ENCODE measurements at regions not wholly inside any gene's neighbourhood (a gene's known extent, or its start where the extent isn't known, plus 50 kb on each side); places are given as distances from the start of the nearest gene placed in this dataset.

DNA sequence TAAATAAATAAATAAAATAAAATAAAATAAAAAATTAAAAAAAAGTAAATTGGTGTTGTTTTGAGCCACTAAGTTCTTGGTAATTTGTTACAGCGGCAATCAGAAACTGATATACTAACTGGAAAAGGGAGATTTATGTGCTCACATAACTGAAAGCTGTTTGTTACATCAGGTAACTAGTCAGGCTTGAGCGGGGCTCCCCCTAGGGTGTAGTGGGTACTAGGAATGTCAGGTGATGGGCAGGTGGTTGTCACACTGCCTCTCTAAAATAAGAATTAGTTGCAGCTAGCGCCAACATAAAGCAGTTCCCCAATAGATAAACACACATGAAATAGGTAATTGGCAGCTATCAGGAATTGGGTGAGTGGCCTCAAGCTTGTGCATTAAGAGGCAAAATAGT is 1336.9 kb downstream of the XPNPEP1 start:
- no peak overlapping the region for H3K9ac ChIP-seq (replicated peaks in 1 of 4; ENCODE audit: extremely low read depth in 1 of 4, low read depth in 3 of 4, low read length in 3 of 4)
- no peak overlapping the region for H3K4me3 ChIP-seq (ENCODE audit: extremely low read depth in 1 of 4, insufficient read depth in 2 of 4, low read depth in 3 of 4, low read length in 4 of 4)
- no peak overlapping the region for H2BK20ac ChIP-seq (ENCODE audit: low read length)
- no peaks in the 10 kb centered on the region for H3K23me2 ChIP-seq (ENCODE audit: low read depth, low read length)
- peaks cover 0 to 1% (median 0%) of the 10 kb centered on the region in 4 experiments; a peak in 1 of 7 replicates for H3K27me3 ChIP-seq (replicated peaks in 1 of 4; ENCODE audit: control insufficient read depth in 3 of 4, extremely low read depth in 1 of 4, insufficient read depth in 3 of 4, low read length in 3 of 4)
- H3K79me1 ChIP-seq (ENCODE audit: low read depth, low read length): no peaks in the 10 kb centered on the region
- no peak overlapping the region for H3K18ac ChIP-seq (ENCODE audit: extremely low read depth, low read length)
- H3K56ac ChIP-seq (replicated peaks; ENCODE audit: insufficient read length, low read depth, low read length): no peak overlapping the region
- H2AK5ac ChIP-seq (ENCODE audit: low read depth, low read length): no peak overlapping the region
- H2AFZ ChIP-seq (ENCODE audit: low read length): no peak overlapping the region
- H3K23ac ChIP-seq (ENCODE audit: insufficient read length): no peak overlapping the region
- no peak overlapping the region for H3K4me2 ChIP-seq (ENCODE audit: insufficient read depth in 1 of 2, low read depth in 2 of 2, low read length in 2 of 2)
- H3K36me3 ChIP-seq (ENCODE audit: control insufficient read depth in 2 of 4, insufficient read depth in 4 of 4, low read length in 3 of 4): no peaks in the 10 kb centered on the region
- no peak overlapping the region for H3K27ac ChIP-seq (ENCODE audit: low read depth, low read length)
- H2BK15ac ChIP-seq (ENCODE audit: low read length): no peak overlapping the region
- no peak for DNase-seq (ENCODE audit: low read depth in 1 of 2, low spot score in 2 of 2)
- H3K9me3 ChIP-seq (ENCODE audit: insufficient read depth in 2 of 2, low read depth in 1 of 2, low read length in 1 of 2): no peaks in the 10 kb centered on the region
- TF ChIP-seq, protein P1, sequence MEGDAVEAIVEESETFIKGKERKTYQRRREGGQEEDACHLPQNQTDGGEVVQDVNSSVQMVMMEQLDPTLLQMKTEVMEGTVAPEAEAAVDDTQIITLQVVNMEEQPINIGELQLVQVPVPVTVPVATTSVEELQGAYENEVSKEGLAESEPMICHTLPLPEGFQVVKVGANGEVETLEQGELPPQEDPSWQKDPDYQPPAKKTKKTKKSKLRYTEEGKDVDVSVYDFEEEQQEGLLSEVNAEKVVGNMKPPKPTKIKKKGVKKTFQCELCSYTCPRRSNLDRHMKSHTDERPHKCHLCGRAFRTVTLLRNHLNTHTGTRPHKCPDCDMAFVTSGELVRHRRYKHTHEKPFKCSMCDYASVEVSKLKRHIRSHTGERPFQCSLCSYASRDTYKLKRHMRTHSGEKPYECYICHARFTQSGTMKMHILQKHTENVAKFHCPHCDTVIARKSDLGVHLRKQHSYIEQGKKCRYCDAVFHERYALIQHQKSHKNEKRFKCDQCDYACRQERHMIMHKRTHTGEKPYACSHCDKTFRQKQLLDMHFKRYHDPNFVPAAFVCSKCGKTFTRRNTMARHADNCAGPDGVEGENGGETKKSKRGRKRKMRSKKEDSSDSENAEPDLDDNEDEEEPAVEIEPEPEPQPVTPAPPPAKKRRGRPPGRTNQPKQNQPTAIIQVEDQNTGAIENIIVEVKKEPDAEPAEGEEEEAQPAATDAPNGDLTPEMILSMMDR (IDR thresholded peaks at IDR 0.05; ENCODE audit: control extremely low read depth in 1 of 3, insufficient read depth in 1 of 3, low read depth in 1 of 3, low read length in 3 of 3): peak; percentile 13 to 37 (median 20); a peak in 2 of 4 replicates
- no peak for TF ChIP-seq RXRA (IDR thresholded peaks at IDR 0.05; ENCODE audit: insufficient read depth, low read depth, low read length)
- no peak for TF ChIP-seq CBX8 (IDR thresholded peaks at IDR 0.05; ENCODE audit: borderline replicate concordance, low read depth, low read length)
- TF ChIP-seq SIRT6 (IDR thresholded peaks at IDR 0.05; ENCODE audit: low read length): no peak
- no peak for TF ChIP-seq SIX5 (IDR thresholded peaks at IDR 0.05; ENCODE audit: low read depth, low read length)
- TF ChIP-seq CTBP2 (IDR thresholded peaks at IDR 0.05; ENCODE audit: borderline replicate concordance, insufficient read depth, insufficient read length, low read length): no peak
- TF ChIP-seq RAD21 (IDR thresholded peaks at IDR 0.05 in 1 of 2, conservative IDR thresholded peaks at IDR 0.05 in 1 of 2; ENCODE audit: low read depth in 2 of 2, low read length in 2 of 2): peak; percentile 25 to 39; a peak in 3 of 4 replicates
- TF ChIP-seq NRF1 (IDR thresholded peaks at IDR 0.05; ENCODE audit: low read depth, low read length): no peak
- no peak for TF ChIP-seq PHF8 (conservative IDR thresholded peaks at IDR 0.05; ENCODE audit: low read depth, low read length)
- no peak for FAIRE-seq
- H4K91ac ChIP-seq (replicated peaks; ENCODE audit: insufficient read length, low read length): no peak overlapping the region
- H4K5ac ChIP-seq (ENCODE audit: insufficient read length, low read depth, low read length): no peak overlapping the region
- H2BK5ac ChIP-seq (ENCODE audit: low read depth, low read length): no peak overlapping the region
- no peaks in the 10 kb centered on the region for H3K79me2 ChIP-seq (ENCODE audit: control insufficient read depth in 1 of 2, insufficient read depth in 2 of 2, low read length in 2 of 2)
- no peak overlapping the region for H2BK12ac ChIP-seq (ENCODE audit: low read depth, low read length)
- WGBS, 2 experiments (ENCODE audit: extremely low coverage in 1 of 2, insufficient coverage in 1 of 2, insufficient read length in 1 of 2, insufficient replicate concordance in 2 of 2, low coverage in 1 of 2, low lambda C conversion rate in 2 of 2, missing lambda C conversion rate in 1 of 2): 80% methylated on average over 3 of the region's 3 CpGs; no CpG with 5 or more reads in 1 of the 2 experiments
- CTCF ChIA-PET (ENCODE audit: partially characterized antibody): interaction anchor here (0.6 to 1.4 kb wide), 4 partner anchors 10 to 382 kb away, joined by 3 to 4 read pairs (median 3); no protein-coding TSS in a partner anchor
- H3K4me1 ChIP-seq (replicated peaks in 1 of 4; ENCODE audit: control insufficient read depth in 3 of 4, insufficient read depth in 4 of 4, low read length in 3 of 4): no peaks in the 10 kb centered on the region
- H2BK120ac ChIP-seq (replicated peaks; ENCODE audit: low read depth, low read length): no peak overlapping the region
- POLR2A ChIA-PET (ENCODE audit: partially characterized antibody): no interaction called here
- no peaks in the 10 kb centered on the region for H4K20me1 ChIP-seq (replicated peaks in 1 of 2; ENCODE audit: control insufficient read depth in 1 of 2, insufficient read depth in 2 of 2, low read length in 2 of 2)
- H3K14ac ChIP-seq (ENCODE audit: insufficient read length): no peak overlapping the region
- no peak overlapping the region for H3K4ac ChIP-seq (replicated peaks; ENCODE audit: insufficient read length, low read depth, low read length)
- H4K8ac ChIP-seq (ENCODE audit: extremely low read depth, insufficient read depth, low read length): no peak overlapping the region
